DOHH2 (cell line): ENCODE measurements at regions not wholly inside any gene's neighbourhood (a gene's known extent, or its start where the extent isn't known, plus 50 kb on each side); places are given as distances from the start of the nearest gene placed in this dataset.

Experiments
- EZH2phosphoT487 ChIP-seq: fragments of 200-600 bp; sonication (generic); IDR thresholded peaks from 2 replicates; pipeline ENCODE4 v1.6.1; 2017; ENCODE audit warnings: borderline replicate concordance, mild to moderate bottlenecking, antibody characterized with exemption, low read length, moderate library complexity, mixed read lengths
- TF ChIP-seq, protein P1 (sequence below): fragments of 200-600 bp; sonication (generic); IDR thresholded peaks from one replicate; pipeline ENCODE4 v1.5.1; 2014; ENCODE audit warnings: antibody characterized with exemption, mild to moderate bottlenecking, low read depth, low read length; ENCODE audit not compliant: poor library complexity, severe bottlenecking

DNA sequence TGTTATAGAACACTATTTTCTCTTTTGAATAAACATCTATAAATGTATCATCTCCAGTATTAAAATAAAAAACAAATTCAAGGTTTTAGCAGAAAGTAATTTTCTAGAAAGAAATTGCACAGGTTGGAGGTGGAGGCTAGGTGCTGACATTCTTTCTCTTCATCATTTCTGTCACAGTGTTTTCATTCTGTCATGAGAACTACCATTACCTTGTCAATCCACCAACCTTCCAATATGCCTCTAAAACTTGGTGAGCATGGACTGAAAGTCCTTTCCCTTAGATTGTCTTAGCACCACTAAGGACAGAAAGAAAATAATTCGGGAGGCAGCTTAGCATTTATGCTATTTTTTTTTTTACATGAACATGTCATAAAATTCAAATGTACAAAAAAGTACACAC, 596.2 kb upstream of the DPPA4 start:
- TF ChIP-seq, protein P1, sequence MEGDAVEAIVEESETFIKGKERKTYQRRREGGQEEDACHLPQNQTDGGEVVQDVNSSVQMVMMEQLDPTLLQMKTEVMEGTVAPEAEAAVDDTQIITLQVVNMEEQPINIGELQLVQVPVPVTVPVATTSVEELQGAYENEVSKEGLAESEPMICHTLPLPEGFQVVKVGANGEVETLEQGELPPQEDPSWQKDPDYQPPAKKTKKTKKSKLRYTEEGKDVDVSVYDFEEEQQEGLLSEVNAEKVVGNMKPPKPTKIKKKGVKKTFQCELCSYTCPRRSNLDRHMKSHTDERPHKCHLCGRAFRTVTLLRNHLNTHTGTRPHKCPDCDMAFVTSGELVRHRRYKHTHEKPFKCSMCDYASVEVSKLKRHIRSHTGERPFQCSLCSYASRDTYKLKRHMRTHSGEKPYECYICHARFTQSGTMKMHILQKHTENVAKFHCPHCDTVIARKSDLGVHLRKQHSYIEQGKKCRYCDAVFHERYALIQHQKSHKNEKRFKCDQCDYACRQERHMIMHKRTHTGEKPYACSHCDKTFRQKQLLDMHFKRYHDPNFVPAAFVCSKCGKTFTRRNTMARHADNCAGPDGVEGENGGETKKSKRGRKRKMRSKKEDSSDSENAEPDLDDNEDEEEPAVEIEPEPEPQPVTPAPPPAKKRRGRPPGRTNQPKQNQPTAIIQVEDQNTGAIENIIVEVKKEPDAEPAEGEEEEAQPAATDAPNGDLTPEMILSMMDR, result no peak
- TF ChIP-seq EZH2phosphoT487, result no peak
